ENCODE measurements at regions not wholly inside any gene's neighbourhood (a gene's known extent, or its start where the extent isn't known, plus 50 kb on each side); places are given as distances from the start of the nearest gene placed in this dataset.

DNA sequence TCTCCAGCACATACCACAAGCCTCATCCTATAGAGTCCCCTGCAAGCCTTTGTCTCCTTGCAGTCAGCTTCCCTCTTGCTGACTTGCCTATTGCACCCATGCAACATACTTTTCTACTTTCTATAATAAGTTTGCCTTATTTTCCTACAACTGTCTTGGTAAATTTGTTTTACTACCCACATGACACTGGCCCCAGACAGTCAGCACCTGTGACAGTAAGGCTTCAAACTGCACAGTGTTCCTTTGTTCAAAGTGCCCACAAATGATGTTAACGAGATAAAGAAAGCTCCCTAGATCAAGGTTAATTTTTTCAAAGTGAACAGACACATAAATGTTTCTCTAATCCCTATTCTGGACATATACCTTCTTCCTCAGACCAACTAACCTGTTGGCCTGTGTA, 529.1 kb upstream of the PCDH10 start:
- no peak overlapping the region for H3K27ac ChIP-seq (ENCODE audit: low read length)
- no peak overlapping the region for H3K9ac ChIP-seq (ENCODE audit: low read length)
- H3K79me2 ChIP-seq (ENCODE audit: low read length), result no peaks in the 10 kb centered on the region
- H3K9me3 ChIP-seq (ENCODE audit: insufficient read depth, low read length), result no peaks in the 10 kb centered on the region
- H4K20me1 ChIP-seq (ENCODE audit: insufficient read depth, low read length), result no peaks in the 10 kb centered on the region
- H2AFZ ChIP-seq (ENCODE audit: low read depth, low read length), result no peak overlapping the region
- no peak overlapping the region for H3K4me3 ChIP-seq (ENCODE audit: low read length)
- H3K4me2 ChIP-seq (ENCODE audit: low read length), result no peak overlapping the region
- no peak for TF ChIP-seq EZH2phosphoT487 (IDR thresholded peaks at IDR 0.05; ENCODE audit: low read depth)
- TF ChIP-seq, protein P1, sequence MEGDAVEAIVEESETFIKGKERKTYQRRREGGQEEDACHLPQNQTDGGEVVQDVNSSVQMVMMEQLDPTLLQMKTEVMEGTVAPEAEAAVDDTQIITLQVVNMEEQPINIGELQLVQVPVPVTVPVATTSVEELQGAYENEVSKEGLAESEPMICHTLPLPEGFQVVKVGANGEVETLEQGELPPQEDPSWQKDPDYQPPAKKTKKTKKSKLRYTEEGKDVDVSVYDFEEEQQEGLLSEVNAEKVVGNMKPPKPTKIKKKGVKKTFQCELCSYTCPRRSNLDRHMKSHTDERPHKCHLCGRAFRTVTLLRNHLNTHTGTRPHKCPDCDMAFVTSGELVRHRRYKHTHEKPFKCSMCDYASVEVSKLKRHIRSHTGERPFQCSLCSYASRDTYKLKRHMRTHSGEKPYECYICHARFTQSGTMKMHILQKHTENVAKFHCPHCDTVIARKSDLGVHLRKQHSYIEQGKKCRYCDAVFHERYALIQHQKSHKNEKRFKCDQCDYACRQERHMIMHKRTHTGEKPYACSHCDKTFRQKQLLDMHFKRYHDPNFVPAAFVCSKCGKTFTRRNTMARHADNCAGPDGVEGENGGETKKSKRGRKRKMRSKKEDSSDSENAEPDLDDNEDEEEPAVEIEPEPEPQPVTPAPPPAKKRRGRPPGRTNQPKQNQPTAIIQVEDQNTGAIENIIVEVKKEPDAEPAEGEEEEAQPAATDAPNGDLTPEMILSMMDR (IDR thresholded peaks at IDR 0.05; ENCODE audit: low read depth, low read length), result no peak
- H3K4me1 ChIP-seq (ENCODE audit: low read length), result no peaks in the 10 kb centered on the region
- H3K36me3 ChIP-seq (replicated peaks; ENCODE audit: low read depth, low read length), result no peaks in the 10 kb centered on the region
- no peaks in the 10 kb centered on the region for H3K27me3 ChIP-seq (ENCODE audit: low read depth, low read length)

DNA sequence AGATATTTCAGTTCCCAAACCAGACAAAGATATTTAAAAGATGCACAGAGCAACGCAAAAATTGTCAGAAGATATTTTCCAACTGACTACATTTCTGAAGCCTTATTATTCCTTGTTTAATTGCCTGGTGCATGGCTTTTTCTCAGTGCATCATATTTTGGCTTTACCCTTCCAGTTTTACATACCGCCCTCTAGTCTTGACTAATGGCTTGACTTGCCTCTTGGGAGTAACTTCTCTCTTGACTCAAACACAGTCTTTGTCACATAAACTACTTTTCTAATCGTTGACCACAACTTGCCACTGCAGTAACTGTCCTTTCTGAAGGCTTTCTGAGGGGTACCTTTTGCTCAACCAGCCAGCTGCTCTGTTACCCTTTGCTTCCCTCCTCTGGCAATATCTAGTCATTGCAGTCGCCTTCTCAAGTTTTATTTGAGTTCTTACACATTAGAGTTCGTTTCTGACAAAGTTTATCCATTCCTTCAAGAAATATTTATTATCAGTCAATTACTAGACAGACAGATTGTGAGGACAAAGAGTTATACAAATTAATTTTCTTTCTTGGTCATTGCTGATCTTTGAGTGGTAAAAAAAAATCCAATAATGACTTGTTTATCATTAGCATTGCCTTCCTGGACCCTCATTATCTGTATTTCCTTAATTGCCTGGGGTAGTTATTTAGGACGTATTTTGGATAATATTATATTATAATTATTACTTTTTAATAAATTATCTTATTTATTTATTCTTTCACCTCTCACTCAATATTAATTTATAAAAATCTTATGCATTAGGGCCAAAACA, 506.9 kb upstream of the PCDH10 start:
- Histone ChIP-seq H3K36me3 (replicated peaks; ENCODE audit: low read depth, low read length) (no peaks in the 10 kb centered on the region), H3K4me3 (ENCODE audit: low read length) (no peak overlapping the region), H3K9ac (ENCODE audit: low read length) (no peak overlapping the region), H3K27ac (ENCODE audit: low read length) (no peak overlapping the region), H2AFZ (ENCODE audit: low read depth, low read length) (peak overlapping the region; percentile 32; the same call in 1 of the 2 replicates), H3K27me3 (ENCODE audit: low read depth, low read length) (no peaks in the 10 kb centered on the region), H4K20me1 (ENCODE audit: insufficient read depth, low read length) (no peaks in the 10 kb centered on the region), H3K4me2 (ENCODE audit: low read length) (peak overlapping the region; percentile 22), H3K4me1 (ENCODE audit: low read length) (peaks cover 12% of the 10 kb centered on the region), H3K79me2 (ENCODE audit: low read length) (no peaks in the 10 kb centered on the region), H3K9me3 (ENCODE audit: insufficient read depth, low read length) (no peaks in the 10 kb centered on the region)
- TF ChIP-seq, protein P1 (IDR thresholded peaks at IDR 0.05; ENCODE audit: low read depth, low read length), result peak; percentile 99
- TF ChIP-seq EZH2phosphoT487 (IDR thresholded peaks at IDR 0.05; ENCODE audit: low read depth), result no peak

DNA sequence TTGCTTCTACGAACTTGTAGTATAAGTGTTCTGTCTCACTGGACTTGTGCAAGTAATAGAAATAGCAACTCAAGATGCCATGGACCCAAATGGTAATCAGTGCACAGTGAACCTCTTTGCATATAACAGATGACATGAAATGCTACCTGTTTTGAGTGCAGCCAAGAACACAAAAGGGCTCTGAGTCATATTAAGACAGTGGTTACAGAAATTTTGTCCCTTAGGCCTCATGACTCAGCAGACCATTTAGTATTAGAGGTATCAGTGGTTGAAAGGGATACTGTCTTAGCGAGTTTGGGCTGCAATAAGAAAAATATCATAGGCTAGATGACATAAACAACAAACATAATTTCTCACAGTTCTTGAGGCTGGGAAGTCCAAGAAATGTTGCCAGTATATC, 502.9 kb upstream of the PCDH10 start:
- Histone ChIP-seq H3K4me3 (ENCODE audit: low read length) (no peak overlapping the region), H3K79me2 (ENCODE audit: low read length) (no peaks in the 10 kb centered on the region), H3K4me1 (ENCODE audit: low read length) (peaks cover 18% of the 10 kb centered on the region), H3K27me3 (ENCODE audit: low read depth, low read length) (no peaks in the 10 kb centered on the region), H3K27ac (ENCODE audit: low read length) (no peak overlapping the region), H3K9ac (ENCODE audit: low read length) (no peak overlapping the region), H3K36me3 (replicated peaks; ENCODE audit: low read depth, low read length) (no peaks in the 10 kb centered on the region), H4K20me1 (ENCODE audit: insufficient read depth, low read length) (no peaks in the 10 kb centered on the region), H3K4me2 (ENCODE audit: low read length) (peak overlapping the region; percentile 26), H2AFZ (ENCODE audit: low read depth, low read length) (peak overlapping the region; percentile 19; the same call in 1 of the 2 replicates), H3K9me3 (ENCODE audit: insufficient read depth, low read length) (no peaks in the 10 kb centered on the region)
- no peak for TF ChIP-seq EZH2phosphoT487 (IDR thresholded peaks at IDR 0.05; ENCODE audit: low read depth)
- TF ChIP-seq, protein P1 (IDR thresholded peaks at IDR 0.05; ENCODE audit: low read depth, low read length), result no peak

DNA sequence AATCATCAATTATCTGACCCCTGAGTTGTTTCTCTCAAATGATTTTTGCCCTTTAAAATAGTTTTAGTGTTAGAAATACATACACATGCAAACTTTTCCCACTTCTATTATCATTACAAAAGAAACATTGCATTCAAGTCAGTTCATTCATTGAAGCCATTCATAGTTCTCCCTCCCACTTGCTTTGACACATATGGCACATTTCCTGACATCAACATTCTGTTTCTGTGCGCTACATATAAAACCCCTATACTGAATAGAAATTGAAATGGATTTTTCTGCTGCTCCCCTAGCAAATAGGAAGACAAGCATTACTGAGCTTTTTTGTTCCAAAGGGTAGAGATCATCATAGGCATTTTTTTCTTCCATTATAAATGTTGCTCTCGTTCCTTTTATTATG, 497.9 kb upstream of the PCDH10 start:
- Histone ChIP-seq H3K79me2 (ENCODE audit: low read length) (no peaks in the 10 kb centered on the region), H3K36me3 (replicated peaks; ENCODE audit: low read depth, low read length) (no peaks in the 10 kb centered on the region), H3K4me3 (ENCODE audit: low read length) (no peak overlapping the region), H3K27me3 (ENCODE audit: low read depth, low read length) (no peaks in the 10 kb centered on the region), H3K9me3 (ENCODE audit: insufficient read depth, low read length) (no peaks in the 10 kb centered on the region), H3K4me1 (ENCODE audit: low read length) (peaks cover 14% of the 10 kb centered on the region), H3K4me2 (ENCODE audit: low read length) (no peak overlapping the region), H2AFZ (ENCODE audit: low read depth, low read length) (no peak overlapping the region), H3K27ac (ENCODE audit: low read length) (no peak overlapping the region), H4K20me1 (ENCODE audit: insufficient read depth, low read length) (no peaks in the 10 kb centered on the region), H3K9ac (ENCODE audit: low read length) (no peak overlapping the region)
- TF ChIP-seq EZH2phosphoT487 (IDR thresholded peaks at IDR 0.05; ENCODE audit: low read depth), result no peak
- TF ChIP-seq, protein P1 (IDR thresholded peaks at IDR 0.05; ENCODE audit: low read depth, low read length), result no peak

Data from OCI-LY3 (cell line).